Ovary (tissue), 7 donors: ENCODE measurements at regions not wholly inside any gene's neighbourhood (a gene's known extent, or its start where the extent isn't known, plus 50 kb on each side); places are given as distances from the start of the nearest gene placed in this dataset.
"Not testable (repeated sequence)": the region's sequence is repeated elsewhere in the genome, so short reads cannot be mapped to it uniquely, and the experiment has no call there.

Experiments
- DNase-seq, 5 donors: peaks; one replicate each; pipeline ENCODE4 v3.0.0-alpha.2; 2019 to 2020
- H3K27ac ChIP-seq, 2 donors: fragments of 200-600 bp; one replicate each; pipeline versions ENCODE4 v1.5.1 to v1.8.0; 2019 to 2022
- H3K27me3 ChIP-seq: fragments of 200-600 bp; one replicate; pipeline ENCODE4 v1.8.0; 2022
- H3K36me3 ChIP-seq: fragments of 200-600 bp; sonication (generic); one replicate; pipeline ENCODE4 v1.5.1; 2019
- H3K4me1 ChIP-seq: one replicate; pipeline ENCODE4 v1.8.1; 2013; ENCODE audit warnings: mild to moderate bottlenecking, moderate library complexity; ENCODE audit not compliant: insufficient read depth
- H3K4me3 ChIP-seq: fragments of 200-600 bp; sonication (generic); one replicate; pipeline ENCODE4 v1.5.1; 2017
- H3K9me3 ChIP-seq, 2 donors: fragments of 200-600 bp in 1 of 2; sonication (generic) in 1 of 2; one replicate each; pipeline versions ENCODE4 v1.5.1 to v1.8.1; 2013 to 2019; ENCODE audit warnings: mild to moderate bottlenecking in 1 of 2, moderate library complexity in 1 of 2
- CTCF ChIP-seq, 3 donors: fragments of 450-650 bp in 2 of 3; fragments of 200-600 bp in 1 of 3; IDR thresholded peaks; one replicate each; pipeline versions ENCODE4 v1.5.1 to v1.8.0; 2016 to 2022; ENCODE audit warnings: antibody characterized with exemption in 3 of 3, mild to moderate bottlenecking in 1 of 3
- EP300 ChIP-seq: sonication (generic); formaldehyde crosslinking; IDR thresholded peaks from one replicate; pipeline ENCODE4 v1.6.1; 2017; ENCODE audit warnings: antibody characterized with exemption
- POLR2A ChIP-seq: fragments of 450-650 bp; IDR thresholded peaks from one replicate; pipeline ENCODE4 v1.6.1; 2017; ENCODE audit warnings: antibody characterized with exemption, mild to moderate bottlenecking, moderate library complexity
- WGBS, 3 donors: extraction: QIAGEN DNeasy Blood & Tissue Kit in 1 of 3; methylation state at CpG; one replicate each; pipeline versions ENCODE4 v1.1.5 to v1.1.7; 2013 to 2017; 5-methylcytosine and 5-hydroxymethylcytosine counted together
- intact Hi-C, 4 donors: fragments of 100-400 bp; cut with DNase I; formaldehyde crosslinking; loops; one replicate each; pipeline versions ENCODE4 v1.11.0 to v1.15.1; 2022 to 2023
- donor health status: DM: no; HTN: no; CAD: no; lungs with moderate emphysema.
- donor health status: DM: no; HTN: no; CAD: no.
- donor health status: Bipolar disorder and iron deficiency.
- donor health status: DM: no; HTN: no; CAD: no.
- donor health status: DM: yes; HTN: yes; CAD: no.

GRCh38 chr6:23535101-23535500 lies 590.9 kb upstream of the NRSN1 start:
- H3K4me3 ChIP-seq = no peak overlapping the region
- 87 to 92% (median 89%) methylated on average over 2 of the region's 2 CpGs for WGBS, 3 donors

GRCh38 chr6:23537828-23538227 lies 588.2 kb upstream of the NRSN1 start:
- Histone ChIP-seq H3K27me3 (no peaks in the 10 kb centered on the region), H3K4me1 (no peaks in the 10 kb centered on the region), H3K36me3 (no peaks in the 10 kb centered on the region), H3K27ac (no peak overlapping the region), H3K4me3 (no peak overlapping the region), H3K9me3 (no peaks in the 10 kb centered on the region)
- TF ChIP-seq EP300 (no peak), CTCF (IDR thresholded peaks at IDR 0.05) (no peak), POLR2A (no peak)
- intact Hi-C loops = no loop called here
- no peak for DNase-seq

More at GRCh38 chr6:23535101-23535500, 590.9 kb upstream of the NRSN1 start:
- no peak overlapping the region for H3K27ac ChIP-seq
- no peaks in the 10 kb centered on the region for H3K4me1 ChIP-seq
- no peaks in the 10 kb centered on the region for H3K36me3 ChIP-seq
- intact Hi-C loops = no loop called here
- DNase-seq = no peak
- TF ChIP-seq POLR2A (no peak), EP300 (no peak), CTCF (IDR thresholded peaks at IDR 0.05) (no peak)
- no peaks in the 10 kb centered on the region for H3K27me3 ChIP-seq
- no peaks in the 10 kb centered on the region for H3K9me3 ChIP-seq

GRCh38 chr6:23547851-23548250 lies 578.2 kb upstream of the NRSN1 start:
- no peaks in the 10 kb centered on the region for H3K4me1 ChIP-seq
- no peak overlapping the region for H3K4me3 ChIP-seq
- H3K27ac ChIP-seq = no peak overlapping the region
- 68 to 76% (median 75%) methylated on average over 1 of the region's 1 CpG for WGBS, 3 donors
- no peaks in the 10 kb centered on the region for H3K9me3 ChIP-seq
- H3K27me3 ChIP-seq = no peaks in the 10 kb centered on the region
- H3K36me3 ChIP-seq = no peaks in the 10 kb centered on the region
- intact Hi-C loops = no loop called here
- TF ChIP-seq POLR2A (no peak), CTCF (IDR thresholded peaks at IDR 0.05) (no peak), EP300 (no peak)
- DNase-seq = no peak

- H3K27ac ChIP-seq, DNase-seq, H3K9me3 ChIP-seq, H3K27me3 ChIP-seq, H3K4me3 ChIP-seq, H3K36me3 ChIP-seq, H3K4me1 ChIP-seq, intact Hi-C loops: not testable (repeated sequence)
- 90 to 93% (median 92%) methylated on average over 1 of the region's 1 CpG for WGBS, 3 donors
These were observed 571.1 kb upstream of the NRSN1 start for GRCh38 chr6:23554953-23555352.

- Histone ChIP-seq H3K36me3 (no peaks in the 10 kb centered on the region), H3K27ac (no peak overlapping the region), H3K4me3 (no peak overlapping the region), H3K9me3 (no peaks in the 10 kb centered on the region), H3K27me3 (no peaks in the 10 kb centered on the region), H3K4me1 (no peaks in the 10 kb centered on the region)
- intact Hi-C loops = no loop called here
- DNase-seq = no peak
- whole genome bisulfite sequencing, 3 donors = 56 to 63% (median 59%) methylated on average over 9 of the region's 9 CpGs
- no peak for TF ChIP-seq POLR2A
- no peak for TF ChIP-seq CTCF (IDR thresholded peaks at IDR 0.05)
- no peak for TF ChIP-seq EP300
These were observed 566.2 kb upstream of the NRSN1 start for GRCh38 chr6:23559587-23560343.
